HT1080 (cell line): ENCODE measurements at regions not wholly inside any gene's neighbourhood (a gene's known extent, or its start where the extent isn't known, plus 50 kb on each side); places are given as distances from the start of the nearest gene placed in this dataset. TPM values are rescaled to one million over a fixed set of nuclear protein-coding genes. Genes with fewer than 3 reads are reported as not detected.
"Not testable (repeated sequence)": the region's sequence is repeated elsewhere in the genome, so short reads cannot be mapped to it uniquely, and the experiment has no call there.

Source experiments
- DNase-seq: peaks from one replicate; pipeline ENCODE4 v3.0.0-alpha.2; 2015; ENCODE audit warnings: low read depth
- small RNA-seq: library from RNA; depleted of rRNA; stranded (forward); fragments of <200 nt; gene quantifications from one replicate; pipeline ENCODE3, GENCODE V24; 2014

- DNase-seq: no peak
Observed at GRCh38 chrX:94831364-94831763, 1157.4 kb downstream of the FAM133A start.

- DNase-seq: no peak
Observed at GRCh38 chrX:94834226-94834625, 1160.2 kb downstream of the FAM133A start.

GRCh38 chrX:94850811-94851210, 1176.8 kb downstream of the FAM133A start:
- DNase-seq: no peak

GRCh38 chrX:94854251-94854650, 1180.2 kb downstream of the FAM133A start:
- no peak for DNase-seq

GRCh38 chrX:94862470-94862869, 1188.5 kb downstream of the FAM133A start:
- DNase-seq: not testable (repeated sequence)

GRCh38 chrX:94871640-94872039, 1197.6 kb downstream of the FAM133A start:
- DNase-seq: no peak

- no peak for DNase-seq
Observed at GRCh38 chrX:94901849-94902248, 1227.8 kb downstream of the FAM133A start.

- no peak for DNase-seq
Observed at GRCh38 chrX:94908171-94908570, 1234.2 kb downstream of the FAM133A start.

- DNase-seq: no peak
Observed at GRCh38 chrX:94908648-94909047, 1234.6 kb downstream of the FAM133A start.

- DNase-seq: no peak
Observed at GRCh38 chrX:94914235-94914634, 1240.2 kb downstream of the FAM133A start.

- DNase-seq: peak; percentile 25
Observed at GRCh38 chrX:94932278-94932965, 1258.4 kb downstream of the FAM133A start.

- DNase-seq: no peak
Observed at GRCh38 chrX:94936722-94937121, 1262.7 kb downstream of the FAM133A start.

- no peak for DNase-seq
Observed at GRCh38 chrX:94937491-94937890, 1263.5 kb downstream of the FAM133A start.

- DNase-seq: no peak
Observed at GRCh38 chrX:94942603-94943002, 1268.6 kb downstream of the FAM133A start.

GRCh38 chrX:94946137-94946536, 1272.1 kb downstream of the FAM133A start:
- not testable (repeated sequence) for DNase-seq

GRCh38 chrX:94961730-94962129, 1287.7 kb downstream of the FAM133A start:
- DNase-seq: no peak

GRCh38 chrX:94977562-94977961, 1303.6 kb downstream of the FAM133A start:
- no peak for DNase-seq

GRCh38 chrX:94977986-94978385, 1304.0 kb downstream of the FAM133A start:
- DNase-seq: no peak

Small RNAs in the stretch of these regions (small RNA-seq; reads per million reads assigned to genes)
- not detected for gene RF00019
